ENCODE measurements at regions not wholly inside any gene's neighbourhood (a gene's known extent, or its start where the extent isn't known, plus 50 kb on each side); places are given as distances from the start of the nearest gene placed in this dataset.

GRCh38 chr16:86062271-86062965 lies 163.5 kb downstream of the IRF8 start:
- no peaks in the 10 kb centered on the region for H3K4me1 Mint-ChIP-seq
- no peaks in the 10 kb centered on the region for H3K36me3 Mint-ChIP-seq
- H3K27ac Mint-ChIP-seq, result no peak overlapping the region
- no peak for DNase-seq
- no peak overlapping the region for H3K4me3 Mint-ChIP-seq
- peaks cover 14% of the 10 kb centered on the region for H3K27me3 Mint-ChIP-seq
- no peaks in the 10 kb centered on the region for H3K9me3 Mint-ChIP-seq

GRCh38 chr16:86063760-86064405 lies 164.9 kb downstream of the IRF8 start:
- Mint-ChIP-seq H3K4me1 (no peaks in the 10 kb centered on the region), H3K27me3 (peaks cover 21% of the 10 kb centered on the region), H3K27ac (no peak overlapping the region), H3K4me3 (peak overlapping the region; percentile 15), H3K36me3 (no peaks in the 10 kb centered on the region), H3K9me3 (no peaks in the 10 kb centered on the region)
- DNase-seq, result no peak

- DNase-seq, result no peak
- H3K36me3 Mint-ChIP-seq, result no peaks in the 10 kb centered on the region
Observed at GRCh38 chr16:86064431-86065250, 165.7 kb downstream of the IRF8 start.

GRCh38 chr16:86065711-86066110 lies 166.7 kb downstream of the IRF8 start:
- no peak overlapping the region for H3K4me3 Mint-ChIP-seq
- peaks cover 29% of the 10 kb centered on the region for H3K27me3 Mint-ChIP-seq
- no peaks in the 10 kb centered on the region for H3K9me3 Mint-ChIP-seq
- no peaks in the 10 kb centered on the region for H3K36me3 Mint-ChIP-seq
- H3K4me1 Mint-ChIP-seq, result no peaks in the 10 kb centered on the region
- no peak for DNase-seq
- no peak overlapping the region for H3K27ac Mint-ChIP-seq

More at GRCh38 chr16:86064431-86065250, 165.7 kb downstream of the IRF8 start:
- Mint-ChIP-seq H3K9me3 (no peaks in the 10 kb centered on the region), H3K4me3 (peak overlapping the region; percentile 15), H3K27ac (no peak overlapping the region), H3K27me3 (peaks cover 26% of the 10 kb centered on the region), H3K4me1 (no peaks in the 10 kb centered on the region)

GRCh38 chr16:86066811-86067210 lies 167.8 kb downstream of the IRF8 start:
- no peak overlapping the region for H3K27ac Mint-ChIP-seq
- no peaks in the 10 kb centered on the region for H3K36me3 Mint-ChIP-seq
- H3K9me3 Mint-ChIP-seq, result no peaks in the 10 kb centered on the region
- H3K27me3 Mint-ChIP-seq, result peaks cover 31% of the 10 kb centered on the region
- H3K4me1 Mint-ChIP-seq, result no peaks in the 10 kb centered on the region
- no peak for DNase-seq
- H3K4me3 Mint-ChIP-seq, result no peak overlapping the region

- no peak overlapping the region for H3K4me3 Mint-ChIP-seq
- peaks cover 34% of the 10 kb centered on the region for H3K27me3 Mint-ChIP-seq
- H3K36me3 Mint-ChIP-seq, result no peaks in the 10 kb centered on the region
- no peaks in the 10 kb centered on the region for H3K4me1 Mint-ChIP-seq
- H3K9me3 Mint-ChIP-seq, result no peaks in the 10 kb centered on the region
- DNase-seq, result no peak
- no peak overlapping the region for H3K27ac Mint-ChIP-seq
Observed at GRCh38 chr16:86067516-86067915, 168.6 kb downstream of the IRF8 start.

GRCh38 chr16:86067936-86068335 lies 169.0 kb downstream of the IRF8 start:
- Mint-ChIP-seq H3K27ac (no peak overlapping the region), H3K4me3 (no peak overlapping the region)

GRCh38 chr16:86068722-86069121 lies 169.8 kb downstream of the IRF8 start:
- Mint-ChIP-seq H3K4me1 (no peaks in the 10 kb centered on the region), H3K4me3 (no peak overlapping the region), H3K36me3 (no peaks in the 10 kb centered on the region), H3K27ac (no peak overlapping the region), H3K9me3 (no peaks in the 10 kb centered on the region), H3K27me3 (peaks cover 39% of the 10 kb centered on the region)
- DNase-seq, result no peak

More at GRCh38 chr16:86067936-86068335, 169.0 kb downstream of the IRF8 start:
- Mint-ChIP-seq H3K27me3 (peaks cover 38% of the 10 kb centered on the region), H3K4me1 (no peaks in the 10 kb centered on the region), H3K36me3 (no peaks in the 10 kb centered on the region), H3K9me3 (no peaks in the 10 kb centered on the region)
- DNase-seq, result no peak

GRCh38 chr16:86069736-86070298 lies 170.9 kb downstream of the IRF8 start:
- H3K27ac Mint-ChIP-seq, result no peak overlapping the region
- H3K4me1 Mint-ChIP-seq, result no peaks in the 10 kb centered on the region
- DNase-seq, result no peak
- peaks cover 41% of the 10 kb centered on the region for H3K27me3 Mint-ChIP-seq
- no peak overlapping the region for H3K4me3 Mint-ChIP-seq
- H3K9me3 Mint-ChIP-seq, result no peaks in the 10 kb centered on the region
- H3K36me3 Mint-ChIP-seq, result no peaks in the 10 kb centered on the region

GRCh38 chr16:86070484-86070883 lies 171.5 kb downstream of the IRF8 start:
- Mint-ChIP-seq H3K36me3 (no peaks in the 10 kb centered on the region), H3K9me3 (no peaks in the 10 kb centered on the region), H3K27me3 (peaks cover 40% of the 10 kb centered on the region), H3K4me3 (no peak overlapping the region), H3K27ac (no peak overlapping the region), H3K4me1 (no peaks in the 10 kb centered on the region)
- no peak for DNase-seq

- DNase-seq, result no peak
- peaks cover 37% of the 10 kb centered on the region for H3K27me3 Mint-ChIP-seq
- H3K27ac Mint-ChIP-seq, result no peak overlapping the region
- H3K4me1 Mint-ChIP-seq, result no peaks in the 10 kb centered on the region
- no peaks in the 10 kb centered on the region for H3K36me3 Mint-ChIP-seq
- H3K4me3 Mint-ChIP-seq, result no peak overlapping the region
- H3K9me3 Mint-ChIP-seq, result no peaks in the 10 kb centered on the region
Observed at GRCh38 chr16:86070971-86071370, 172.0 kb downstream of the IRF8 start.

GRCh38 chr16:86071611-86072240 lies 172.8 kb downstream of the IRF8 start:
- H3K9me3 Mint-ChIP-seq, result no peaks in the 10 kb centered on the region
- H3K4me3 Mint-ChIP-seq, result no peak overlapping the region
- no peak for DNase-seq
- H3K27ac Mint-ChIP-seq, result no peak overlapping the region
- H3K4me1 Mint-ChIP-seq, result no peaks in the 10 kb centered on the region
- peaks cover 35% of the 10 kb centered on the region for H3K27me3 Mint-ChIP-seq
- H3K36me3 Mint-ChIP-seq, result no peaks in the 10 kb centered on the region

GRCh38 chr16:86072328-86073102 lies 173.6 kb downstream of the IRF8 start:
- H3K27ac Mint-ChIP-seq, result no peak overlapping the region
- DNase-seq, result peak; percentile 26
- H3K4me3 Mint-ChIP-seq, result no peak overlapping the region

GRCh38 chr16:86073103-86073625 lies 174.2 kb downstream of the IRF8 start:
- Mint-ChIP-seq H3K36me3 (no peaks in the 10 kb centered on the region), H3K4me1 (no peaks in the 10 kb centered on the region), H3K9me3 (no peaks in the 10 kb centered on the region), H3K27me3 (peaks cover 34% of the 10 kb centered on the region), H3K27ac (no peak overlapping the region), H3K4me3 (no peak overlapping the region)
- DNase-seq, result no peak

More at GRCh38 chr16:86072328-86073102, 173.6 kb downstream of the IRF8 start:
- Mint-ChIP-seq H3K9me3 (no peaks in the 10 kb centered on the region), H3K27me3 (peaks cover 35% of the 10 kb centered on the region), H3K4me1 (no peaks in the 10 kb centered on the region), H3K36me3 (no peaks in the 10 kb centered on the region)
